22Rv1 (cell line): ENCODE measurements at regions not wholly inside any gene's neighbourhood (a gene's known extent, or its start where the extent isn't known, plus 50 kb on each side); places are given as distances from the start of the nearest gene placed in this dataset.
"Not testable (repeated sequence)": the region's sequence is repeated elsewhere in the genome, so short reads cannot be mapped to it uniquely, and the experiment has no call there.

Experiments used
- H3K27ac ChIP-seq: fragments of 450-650 bp; 2 replicates; pipeline ENCODE4 v1.5.1; 2017
- ZFX ChIP-seq: fragments of 450-650 bp; IDR thresholded peaks from 2 replicates; pipeline ENCODE4 v1.6.1; 2017; ENCODE audit warnings: antibody characterized with exemption, borderline replicate concordance
- TF ChIP-seq, protein P1 (sequence below): fragments of 450-650 bp; IDR thresholded peaks from 2 replicates; pipeline ENCODE4 v1.5.1; 2017; ENCODE audit warnings: mild to moderate bottlenecking

- no peak overlapping the region for H3K27ac ChIP-seq
- no peak for TF ChIP-seq ZFX
Measured at GRCh38 chr6:113719064-113719463, 138.1 kb upstream of the MARCKS start.

DNA sequence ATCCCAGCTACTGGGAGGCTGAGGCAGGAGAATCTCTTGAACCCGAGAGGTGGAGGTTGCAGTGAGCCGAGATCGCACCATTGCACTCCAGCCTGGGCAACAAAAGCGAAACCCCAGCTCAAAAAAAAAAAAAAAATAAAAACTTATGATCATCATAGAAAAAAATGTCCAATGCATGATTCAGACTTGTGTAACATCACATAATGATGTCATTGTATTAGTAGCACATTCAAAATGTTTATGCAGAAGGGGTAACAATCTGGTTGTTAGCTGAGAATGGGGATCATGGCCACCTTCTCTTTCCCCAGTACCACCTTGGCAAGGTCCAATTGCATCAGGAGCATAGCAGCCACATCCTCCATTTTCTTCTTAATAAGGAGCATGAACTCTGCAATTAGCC lies 137.6 kb upstream of the MARCKS start:
- no peak overlapping the region for H3K27ac ChIP-seq

DNA sequence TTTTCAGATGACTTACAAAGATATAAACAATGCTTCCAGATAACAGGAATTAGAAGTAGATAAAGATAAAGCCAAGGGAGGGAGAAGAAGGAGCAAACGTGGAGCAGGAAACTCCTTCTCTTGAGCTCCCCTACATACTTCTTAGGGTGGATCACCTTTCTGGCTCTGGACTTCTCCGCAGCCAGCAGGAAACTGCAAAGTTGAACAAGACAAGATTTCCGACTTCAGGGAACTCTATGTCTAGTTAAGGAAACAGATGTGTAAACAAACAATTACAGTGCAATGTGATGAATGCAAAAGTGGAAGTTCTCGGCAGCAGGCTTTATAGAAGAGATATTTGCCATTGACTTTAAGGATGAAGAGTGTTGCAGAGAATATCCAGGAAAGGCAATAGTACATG lies 134.0 kb upstream of the MARCKS start:
- H3K27ac ChIP-seq: no peak overlapping the region
- no peak for TF ChIP-seq ZFX
- TF ChIP-seq, protein P1, sequence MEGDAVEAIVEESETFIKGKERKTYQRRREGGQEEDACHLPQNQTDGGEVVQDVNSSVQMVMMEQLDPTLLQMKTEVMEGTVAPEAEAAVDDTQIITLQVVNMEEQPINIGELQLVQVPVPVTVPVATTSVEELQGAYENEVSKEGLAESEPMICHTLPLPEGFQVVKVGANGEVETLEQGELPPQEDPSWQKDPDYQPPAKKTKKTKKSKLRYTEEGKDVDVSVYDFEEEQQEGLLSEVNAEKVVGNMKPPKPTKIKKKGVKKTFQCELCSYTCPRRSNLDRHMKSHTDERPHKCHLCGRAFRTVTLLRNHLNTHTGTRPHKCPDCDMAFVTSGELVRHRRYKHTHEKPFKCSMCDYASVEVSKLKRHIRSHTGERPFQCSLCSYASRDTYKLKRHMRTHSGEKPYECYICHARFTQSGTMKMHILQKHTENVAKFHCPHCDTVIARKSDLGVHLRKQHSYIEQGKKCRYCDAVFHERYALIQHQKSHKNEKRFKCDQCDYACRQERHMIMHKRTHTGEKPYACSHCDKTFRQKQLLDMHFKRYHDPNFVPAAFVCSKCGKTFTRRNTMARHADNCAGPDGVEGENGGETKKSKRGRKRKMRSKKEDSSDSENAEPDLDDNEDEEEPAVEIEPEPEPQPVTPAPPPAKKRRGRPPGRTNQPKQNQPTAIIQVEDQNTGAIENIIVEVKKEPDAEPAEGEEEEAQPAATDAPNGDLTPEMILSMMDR: no peak

More for the DNA sequence above, 137.6 kb upstream of the MARCKS start:
- TF ChIP-seq, protein P1: no peak
- TF ChIP-seq ZFX: no peak

DNA sequence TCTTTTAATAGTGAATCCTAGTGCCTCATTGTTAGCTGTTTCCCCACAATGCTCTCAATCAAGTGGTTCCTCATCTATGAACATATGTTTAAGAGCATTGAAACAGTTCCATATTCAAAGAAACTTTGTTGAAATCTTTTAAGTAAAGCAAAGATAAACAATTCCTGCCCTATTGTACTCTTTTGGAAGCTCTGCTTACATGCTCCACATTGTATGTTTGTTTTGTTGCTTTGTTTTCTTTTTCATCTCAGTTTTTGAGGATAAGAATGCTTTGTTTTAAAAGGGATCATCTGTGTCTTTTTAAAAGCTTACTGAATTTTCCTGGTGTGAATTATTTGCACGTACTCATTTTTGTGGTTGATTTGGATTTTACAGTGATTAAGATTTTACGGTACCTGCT lies 132.2 kb upstream of the MARCKS start:
- H3K27ac ChIP-seq: not testable (repeated sequence)

GRCh38 chr6:113731541-113731940 lies 125.6 kb upstream of the MARCKS start:
- H3K27ac ChIP-seq: peak overlapping the region; percentile 26
- TF ChIP-seq, protein P1: no peak
- no peak for TF ChIP-seq ZFX

- TF ChIP-seq, protein P1: no peak
- no peak for TF ChIP-seq ZFX
- H3K27ac ChIP-seq: peak overlapping the region; percentile 26
Measured at GRCh38 chr6:113732384-113732966, 124.7 kb upstream of the MARCKS start.

DNA sequence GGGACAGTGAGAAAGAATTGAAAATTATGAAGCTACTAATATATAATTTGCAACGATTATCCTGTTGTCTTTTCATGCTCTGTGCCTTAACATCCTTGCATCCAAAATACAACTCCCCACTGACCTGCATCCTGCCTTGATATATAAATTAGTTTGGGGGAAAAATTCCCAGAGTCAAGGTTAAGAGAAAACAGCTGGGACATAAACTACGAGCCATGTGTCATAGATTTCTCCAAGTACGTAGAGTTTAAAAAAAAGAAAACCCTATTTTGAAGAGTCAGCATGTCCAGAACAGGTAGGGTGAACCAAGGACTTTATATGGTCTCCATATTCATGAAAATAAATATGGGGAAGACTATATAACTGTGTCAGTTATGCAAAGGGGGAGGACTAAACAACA lies 123.8 kb upstream of the MARCKS start:
- no peak overlapping the region for H3K27ac ChIP-seq
- TF ChIP-seq, protein P1: no peak
- TF ChIP-seq ZFX: no peak

GRCh38 chr6:113734982-113735381 lies 122.2 kb upstream of the MARCKS start:
- H3K27ac ChIP-seq: no peak overlapping the region
- TF ChIP-seq ZFX: no peak
- TF ChIP-seq, protein P1: no peak

GRCh38 chr6:113735491-113735890 lies 121.7 kb upstream of the MARCKS start:
- no peak for TF ChIP-seq ZFX
- TF ChIP-seq, protein P1: no peak
- H3K27ac ChIP-seq: no peak overlapping the region
